HT-29 (cell line): ENCODE measurements at regions not wholly inside any gene's neighbourhood (a gene's known extent, or its start where the extent isn't known, plus 50 kb on each side); places are given as distances from the start of the nearest gene placed in this dataset.
"Not testable (repeated sequence)": the region's sequence is repeated elsewhere in the genome, so short reads cannot be mapped to it uniquely, and the experiment has no call there.

Experiments used
- DNase-seq: peaks from one replicate; pipeline ENCODE4 v3.0.0-alpha.2; 2015; ENCODE audit warnings: low spot score

DNA sequence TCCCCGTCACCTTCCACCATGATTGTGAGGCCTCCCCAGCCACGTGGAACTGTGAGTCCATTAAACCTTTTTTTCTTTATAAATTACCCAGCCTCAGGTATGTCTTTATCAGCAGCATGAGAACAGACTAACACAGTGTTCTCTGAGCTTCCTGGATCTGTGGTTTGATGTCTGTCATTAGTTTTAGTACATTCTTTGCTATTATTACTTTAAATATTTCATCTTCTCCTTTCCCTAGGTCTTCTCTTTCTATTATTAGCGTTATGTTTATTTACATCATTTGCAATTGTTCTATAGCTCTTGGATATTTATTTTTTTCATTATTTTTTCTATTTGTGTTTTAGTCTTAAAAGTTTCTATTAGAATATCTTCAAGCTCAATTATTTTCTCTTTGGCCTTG is 1293.4 kb downstream of the GATA3 start:
- not testable (repeated sequence) for DNase-seq

- DNase-seq = no peak
Observed at GRCh38 chr10:9357471-9357870, 1303.0 kb downstream of the GATA3 start.

- no peak for DNase-seq
Observed at GRCh38 chr10:9362721-9363120, 1308.2 kb downstream of the GATA3 start.

DNA sequence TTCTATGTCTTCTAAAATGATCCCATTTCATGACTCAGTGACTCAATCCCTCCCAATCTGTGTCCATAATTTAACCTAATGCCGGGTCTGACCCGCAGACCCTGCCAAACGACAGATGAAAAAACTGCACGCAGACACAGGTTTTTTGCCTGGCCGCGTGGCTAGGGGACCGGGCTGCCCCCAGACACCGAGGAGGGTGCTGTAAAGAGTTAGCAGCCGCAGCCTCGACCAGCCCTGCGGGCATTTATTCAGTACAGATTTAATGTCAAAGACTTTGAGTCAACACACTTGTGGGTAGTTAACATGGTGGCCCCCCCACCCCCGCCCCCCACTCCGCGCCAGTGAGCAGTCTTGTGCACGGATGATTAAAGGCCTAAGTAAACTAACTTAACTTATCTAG is 1324.7 kb downstream of the GATA3 start:
- no peak for DNase-seq

- DNase-seq = no peak
Observed at GRCh38 chr10:9381733-9382532, 1327.4 kb downstream of the GATA3 start.

GRCh38 chr10:9382533-9382866 is 1328.0 kb downstream of the GATA3 start:
- no peak for DNase-seq

DNA sequence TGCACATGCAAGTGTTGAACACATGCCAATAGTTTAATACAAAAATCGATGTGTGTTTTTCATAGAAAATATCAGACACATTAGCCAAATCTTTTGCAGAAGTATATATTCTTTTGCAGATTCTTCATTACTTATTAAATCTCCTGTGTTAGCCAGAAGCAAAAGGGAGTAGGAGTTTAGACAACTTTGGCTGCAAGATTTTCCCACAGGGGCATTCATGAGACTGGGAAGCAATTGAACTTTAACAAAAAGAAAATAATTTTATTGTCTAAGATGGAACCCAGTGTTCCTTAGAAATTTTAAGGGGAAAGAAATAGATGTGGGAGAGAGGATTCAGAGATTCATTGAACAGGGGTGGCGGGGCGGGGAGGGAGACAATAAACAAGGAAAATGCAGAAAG is 1336.0 kb downstream of the GATA3 start:
- no peak for DNase-seq

DNA sequence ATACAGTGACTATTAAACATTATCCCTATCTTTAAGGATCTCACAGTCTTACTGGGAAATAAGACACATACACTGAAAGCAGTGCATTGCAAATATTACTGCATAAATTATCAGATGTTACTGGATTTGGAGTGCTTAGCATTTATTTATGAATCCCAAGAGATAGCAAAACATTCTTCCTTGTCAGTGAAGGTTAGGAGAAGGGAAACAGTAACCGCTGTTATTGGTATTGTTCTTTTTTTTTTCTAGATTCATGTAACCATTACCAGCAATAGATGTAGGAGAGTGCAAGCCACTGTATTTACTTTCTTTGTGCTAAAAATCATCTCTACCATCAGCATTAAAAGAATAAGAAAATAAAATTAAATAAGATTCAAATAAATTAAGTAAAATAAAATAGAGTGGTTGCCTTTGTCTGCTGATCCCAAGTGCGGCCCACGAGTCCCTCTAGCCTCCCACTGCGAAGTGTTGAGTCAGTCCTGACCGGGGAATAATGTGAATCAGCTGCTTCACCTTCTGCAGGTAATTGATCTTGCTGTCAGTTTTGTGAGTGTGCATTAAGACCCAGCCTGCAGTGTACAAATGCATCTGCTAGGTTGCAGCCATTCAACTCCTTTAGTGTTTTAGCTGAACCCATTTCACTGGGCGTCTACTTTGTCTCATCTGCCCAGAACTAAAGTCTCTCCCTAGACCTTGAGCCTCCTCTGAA is 1344.9 kb downstream of the GATA3 start:
- DNase-seq = no peak

DNA sequence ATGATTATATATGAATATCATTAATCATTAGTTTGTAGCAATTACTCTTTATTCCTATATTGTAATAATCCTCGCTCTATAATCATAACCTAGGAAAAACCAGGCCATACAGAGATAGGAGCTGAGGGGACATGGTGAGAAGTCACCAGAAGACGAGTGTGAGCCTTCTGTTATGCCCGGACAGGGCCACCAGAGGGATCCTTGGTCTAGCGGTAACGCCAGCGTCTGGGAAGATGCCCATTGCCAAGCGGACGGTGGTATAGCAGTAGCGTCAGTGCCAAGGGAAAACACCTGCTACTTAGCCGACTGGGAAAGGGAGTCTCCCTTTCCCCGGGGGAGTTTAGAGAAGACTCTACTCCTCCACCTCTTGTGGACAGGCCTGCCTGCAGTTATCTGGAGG is 1347.6 kb downstream of the GATA3 start:
- peak; percentile 17 for DNase-seq

DNA sequence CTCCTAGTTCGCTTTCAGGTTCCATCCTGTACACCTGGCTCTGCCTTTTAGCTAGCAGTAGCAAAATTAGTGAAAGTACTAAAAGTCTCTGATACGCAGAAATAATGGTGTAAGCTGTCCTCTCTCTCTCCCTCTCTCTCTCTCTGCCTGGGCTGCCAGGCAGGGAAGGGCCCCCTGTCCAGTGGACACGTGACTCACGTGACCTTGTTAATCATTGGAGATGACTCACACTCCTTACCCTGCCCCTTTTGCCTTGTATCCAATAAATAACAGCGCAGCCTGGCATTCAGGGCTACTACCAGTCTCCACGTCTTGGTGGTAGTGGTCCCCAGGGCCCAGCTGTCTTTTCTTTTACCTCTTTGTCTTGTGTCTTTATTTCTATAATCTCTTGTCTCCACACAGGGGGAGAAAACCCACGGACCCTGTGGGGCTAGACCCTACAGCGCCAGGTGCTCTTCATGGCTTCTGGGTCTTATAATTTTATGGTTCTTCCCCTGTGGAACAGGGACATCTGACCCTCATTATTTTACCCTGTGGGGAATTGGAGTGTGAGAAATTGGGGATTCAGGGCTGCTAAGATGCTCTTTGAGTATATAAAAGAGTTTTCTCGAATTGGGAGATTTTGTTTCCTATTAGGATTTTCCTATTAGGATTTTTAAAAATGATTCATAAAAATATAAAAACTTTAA is 1348.2 kb downstream of the GATA3 start:
- DNase-seq = not testable (repeated sequence)

DNA sequence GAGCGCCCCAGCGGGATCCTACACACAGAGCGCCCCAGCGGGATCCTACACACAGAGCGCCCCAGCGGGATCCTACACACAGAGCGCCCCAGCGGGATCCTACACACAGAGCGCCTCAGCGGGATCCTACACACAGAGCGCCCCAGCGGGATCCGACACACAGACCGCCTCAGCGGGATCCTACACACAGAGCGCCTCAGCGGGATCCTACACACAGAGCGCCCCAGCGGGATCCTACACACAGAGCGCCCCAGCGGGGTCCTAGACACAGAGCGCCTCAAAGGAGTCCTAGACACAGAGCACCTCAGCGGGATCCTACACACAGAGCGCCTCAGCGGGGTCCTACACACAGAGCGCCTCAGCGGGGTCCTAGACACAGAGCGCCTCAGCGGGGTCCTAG is 1352.7 kb downstream of the GATA3 start:
- DNase-seq = not testable (repeated sequence)

DNA sequence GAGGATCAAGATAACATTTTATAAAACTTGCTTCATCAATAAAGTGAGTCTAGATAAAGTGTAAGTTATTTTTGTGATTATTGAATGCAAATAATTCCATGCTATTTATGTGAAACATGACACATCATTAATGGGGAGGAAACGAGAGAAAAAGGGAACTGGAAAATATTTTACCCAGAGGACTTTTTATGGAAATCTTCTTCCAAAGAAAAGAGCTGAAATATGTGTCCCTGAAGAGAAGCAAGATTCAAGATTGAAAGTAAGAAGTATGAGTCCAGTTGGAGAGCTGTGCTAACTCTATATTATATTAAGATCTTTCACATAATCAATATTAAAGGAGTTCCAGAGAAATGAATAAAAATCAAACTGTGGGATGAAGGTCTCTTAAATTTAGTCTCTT is 1361.8 kb downstream of the GATA3 start:
- DNase-seq = no peak

- no peak for DNase-seq
Observed at GRCh38 chr10:9419757-9420156, 1365.3 kb downstream of the GATA3 start.

DNA sequence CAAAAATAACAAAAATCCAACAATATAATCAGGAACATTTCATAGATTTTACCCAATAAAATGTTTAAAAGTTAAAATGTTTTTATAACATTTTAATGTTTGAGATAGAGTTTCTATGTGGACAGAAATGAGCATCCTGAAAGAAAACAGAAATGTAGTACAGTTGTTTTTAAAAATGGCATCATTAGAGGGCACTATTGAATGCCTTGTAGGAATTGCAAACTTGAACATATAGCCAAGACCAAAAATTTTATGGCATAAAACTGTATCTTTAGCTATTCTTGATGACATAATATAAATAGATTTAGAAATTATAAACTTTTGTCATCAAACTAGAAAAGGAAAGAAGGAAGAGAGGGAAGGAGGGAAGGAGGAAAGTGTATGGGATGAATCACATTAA is 1372.7 kb downstream of the GATA3 start:
- DNase-seq = no peak

GRCh38 chr10:9437131-9437530 is 1382.6 kb downstream of the GATA3 start:
- no peak for DNase-seq

DNA sequence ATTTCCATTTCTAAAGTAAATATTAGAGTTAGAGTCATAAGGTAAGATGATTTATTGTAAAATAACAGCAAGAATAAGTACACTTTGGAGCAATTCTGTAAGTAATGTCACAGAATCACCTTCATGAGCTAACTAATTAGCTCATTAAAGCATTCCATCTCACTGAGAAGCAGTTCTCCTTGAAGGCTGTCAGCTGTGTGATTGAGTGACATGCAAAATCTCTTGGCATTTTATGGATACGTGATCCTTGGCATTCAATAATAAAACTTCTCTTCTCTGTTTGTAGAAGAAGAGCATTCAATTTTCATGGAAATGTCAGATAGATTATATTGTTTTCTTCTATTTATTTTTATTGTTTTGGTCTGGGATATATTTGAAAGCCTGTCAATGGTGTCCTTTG is 1389.3 kb downstream of the GATA3 start:
- DNase-seq = no peak

GRCh38 chr10:9449530-9449929 is 1395.0 kb downstream of the GATA3 start:
- no peak for DNase-seq

DNA sequence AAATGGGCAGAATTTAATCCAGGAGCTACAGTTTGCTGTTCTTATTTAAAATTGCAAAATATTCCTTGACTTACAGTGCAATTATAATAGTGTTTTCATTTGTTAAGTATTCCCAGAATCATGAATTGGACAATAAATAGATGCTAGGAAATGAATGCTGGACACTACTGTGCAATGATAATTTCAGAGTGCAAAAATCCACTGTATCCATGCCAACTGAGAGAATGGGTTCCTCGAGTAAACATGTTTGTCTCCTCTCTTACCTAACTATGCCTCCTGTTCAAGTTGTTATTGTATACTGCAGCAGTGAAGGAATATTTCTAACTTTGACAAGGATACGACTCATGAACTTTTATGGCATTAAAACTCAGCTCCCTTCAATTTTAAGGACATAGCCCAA is 1396.3 kb downstream of the GATA3 start:
- DNase-seq = no peak

DNA sequence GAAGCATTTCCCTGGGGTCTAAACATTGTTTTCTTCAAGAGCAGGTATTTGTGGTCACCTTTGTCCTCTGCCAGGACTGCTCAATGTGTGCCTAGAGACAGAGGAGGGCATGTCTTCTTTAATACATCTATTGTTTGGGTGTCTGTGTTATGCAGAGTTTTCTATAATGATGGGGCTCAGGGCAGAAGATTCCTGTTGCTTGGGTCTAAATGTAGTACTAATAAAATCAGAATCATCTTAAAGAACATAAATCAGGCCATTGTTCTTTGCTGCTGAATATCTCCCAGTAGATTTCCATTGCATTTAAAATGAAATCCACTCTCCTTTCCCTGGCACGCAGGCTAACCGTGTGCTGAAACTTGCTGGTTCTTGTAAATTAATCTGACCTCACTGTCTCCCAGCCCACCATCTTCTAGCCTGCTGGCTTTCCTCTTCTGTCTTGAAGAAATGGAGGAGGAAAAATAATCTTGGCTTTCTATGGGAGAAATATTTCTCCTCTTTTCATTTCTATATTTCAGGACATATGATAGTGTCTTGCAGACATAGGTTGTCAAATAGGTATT is 1396.8 kb downstream of the GATA3 start:
- DNase-seq = no peak

DNA sequence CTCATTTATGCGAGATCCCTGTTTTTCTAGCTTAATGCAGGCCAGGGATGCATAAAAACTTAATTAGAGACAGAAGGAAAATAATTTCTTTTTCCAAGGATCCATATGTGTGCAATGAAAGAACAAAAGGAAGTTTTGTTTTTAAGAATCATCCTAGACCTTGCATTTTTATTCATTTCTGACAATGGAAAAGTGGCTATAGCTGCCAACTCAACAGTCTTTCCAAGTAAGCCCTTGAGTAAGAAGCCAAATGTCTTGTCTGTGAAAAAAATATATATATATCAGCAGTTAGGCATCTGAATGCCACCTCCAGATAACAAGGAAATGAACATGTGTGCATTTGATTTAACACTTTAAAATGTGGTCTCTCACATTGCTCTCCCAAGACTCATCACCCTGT is 1397.6 kb downstream of the GATA3 start:
- DNase-seq = no peak

DNA sequence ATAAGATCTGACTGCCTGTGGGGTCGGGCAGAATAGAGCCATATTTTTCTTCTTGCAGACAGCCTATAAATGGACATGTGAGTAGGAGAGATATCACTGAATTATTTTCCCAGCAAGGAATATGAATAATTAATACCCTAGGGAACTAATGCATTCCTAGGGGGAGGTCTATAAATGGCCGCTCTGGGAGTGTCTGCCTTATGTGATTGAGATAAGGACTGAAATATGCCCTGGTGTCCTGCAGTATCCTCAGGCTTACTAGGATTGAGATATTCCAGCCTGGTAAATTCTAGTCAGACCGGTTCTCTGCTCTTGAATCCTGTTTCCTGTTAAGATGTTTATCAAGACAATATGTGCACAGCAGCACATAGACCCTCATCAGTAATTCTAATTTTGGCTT is 1399.4 kb downstream of the GATA3 start:
- peak; percentile 13 for DNase-seq

DNA sequence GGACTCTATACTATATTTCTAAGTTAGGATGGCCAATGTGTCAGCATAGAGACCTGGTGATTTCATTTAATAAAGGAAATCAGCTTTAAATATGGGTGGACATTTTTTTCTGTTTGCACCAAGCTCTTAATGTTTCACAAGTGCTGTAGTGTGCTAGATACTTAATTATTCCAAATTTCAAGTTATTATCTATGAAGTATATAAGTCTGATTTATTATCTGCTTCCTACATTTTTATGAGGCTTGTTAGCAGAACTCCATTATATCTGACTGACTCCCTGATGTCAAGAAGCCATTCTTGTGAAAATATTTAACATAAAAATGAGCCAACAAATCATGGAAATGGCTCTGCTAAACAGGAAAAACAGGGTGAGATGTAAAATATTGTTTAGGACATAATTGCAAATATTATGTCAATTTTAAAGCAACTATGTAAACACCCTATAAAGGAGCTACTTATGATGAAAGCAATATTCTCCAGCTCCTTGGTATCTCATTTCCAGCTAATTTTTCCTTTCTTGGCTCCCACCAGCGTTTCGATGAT is 1415.2 kb downstream of the GATA3 start:
- DNase-seq = no peak
